GM12892 (cell line): ENCODE measurements at regions not wholly inside any gene's neighbourhood (a gene's known extent, or its start where the extent isn't known, plus 50 kb on each side); places are given as distances from the start of the nearest gene placed in this dataset.

Experiments used
- POLR2A ChIP-seq: IDR thresholded peaks from 2 replicates; pipeline ENCODE4 v1.6.1; 2011; ENCODE audit warnings: low read depth, low read length, control low read depth
- POLR2AphosphoS5 ChIP-seq: IDR thresholded peaks from 2 replicates; pipeline ENCODE4 v1.6.1; 2011; ENCODE audit warnings: low read depth, low read length, control low read depth

- no peak for TF ChIP-seq POLR2AphosphoS5
- no peak for TF ChIP-seq POLR2A
Observed at GRCh38 chr1:70641868-70642267, 230.8 kb downstream of the CTH start.
